Stomach (tissue), 4 donors: ENCODE measurements at regions not wholly inside any gene's neighbourhood (a gene's known extent, or its start where the extent isn't known, plus 50 kb on each side); places are given as distances from the start of the nearest gene placed in this dataset.

ENCODE experiments used
- CTCF ChIP-seq, 7 experiments: fragments of 450-650 bp in 4 of 7; fragments of 200-600 bp in 3 of 7; sonication (generic) in 3 of 7; IDR thresholded peaks; one replicate each; pipeline ENCODE4 v1.5.1; 2016 to 2019; ENCODE audit warnings: antibody characterized with exemption in 7 of 7, control low read depth in 2 of 7, mild to moderate bottlenecking in 1 of 7
- EP300 ChIP-seq: sonication (generic); formaldehyde crosslinking; IDR thresholded peaks from one replicate; pipeline ENCODE4 v1.6.1; 2017; ENCODE audit warnings: antibody characterized with exemption
- POLR2A ChIP-seq, 4 donors: fragments of 450-650 bp; IDR thresholded peaks; one replicate each; pipeline ENCODE4 v1.6.1; 2016; ENCODE audit warnings: antibody characterized with exemption in 4 of 4, control low read depth in 2 of 4, mild to moderate bottlenecking in 1 of 4, moderate library complexity in 1 of 4
- POLR2AphosphoS5 ChIP-seq, 3 donors: sonication (generic); formaldehyde crosslinking; IDR thresholded peaks; one replicate each; pipeline ENCODE4 v1.6.1; 2016; ENCODE audit warnings: antibody characterized with exemption in 3 of 3

- TF ChIP-seq POLR2A (IDR thresholded peaks at IDR 0.05): no peak
- no peak for TF ChIP-seq POLR2AphosphoS5 (IDR thresholded peaks at IDR 0.05)
- TF ChIP-seq CTCF (IDR thresholded peaks at IDR 0.05): no peak
- no peak for TF ChIP-seq EP300
Observed at GRCh38 chr12:131422744-131423143, 288.1 kb upstream of the SFSWAP start.
